Body of pancreas (tissue), 4 donors: ENCODE measurements at regions not wholly inside any gene's neighbourhood (a gene's known extent, or its start where the extent isn't known, plus 50 kb on each side); places are given as distances from the start of the nearest gene placed in this dataset.

Experiments used
- CTCF ChIP-seq, 7 experiments: fragments of 450-650 bp in 4 of 7; fragments of 200-600 bp in 3 of 7; sonication (generic) in 3 of 7; IDR thresholded peaks; one replicate each; pipeline ENCODE4 v1.5.1; 2016 to 2019; ENCODE audit warnings: antibody characterized with exemption in 7 of 7
- POLR2A ChIP-seq, 3 donors: fragments of 450-650 bp; IDR thresholded peaks; one replicate each; pipeline ENCODE4 v1.6.1; 2016; ENCODE audit warnings: antibody characterized with exemption in 3 of 3, mild to moderate bottlenecking in 2 of 3

DNA sequence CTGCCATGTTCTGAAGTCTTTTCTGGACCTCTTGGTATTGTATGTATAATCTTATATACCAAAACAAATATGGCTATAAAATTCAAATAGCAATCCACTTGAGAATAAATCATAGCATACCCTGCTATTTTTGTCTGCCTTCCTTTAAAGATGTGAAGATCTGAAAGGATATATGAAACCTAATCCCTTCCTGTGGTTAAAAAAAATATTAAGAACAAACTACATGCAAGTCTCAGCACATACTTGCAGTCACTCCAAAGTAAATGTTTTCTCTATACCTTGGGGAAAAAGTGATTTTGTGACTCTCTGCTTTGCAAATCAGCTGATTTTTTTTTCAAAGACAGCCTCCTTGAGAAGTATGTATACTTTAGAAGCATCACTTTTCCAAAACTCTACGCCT, 322.9 kb downstream of the ANKRD50 start:
- TF ChIP-seq POLR2A (IDR thresholded peaks at IDR 0.05) (no peak), CTCF (IDR thresholded peaks at IDR 0.05) (no peak)
